ENCODE measurements at regions not wholly inside any gene's neighbourhood (a gene's known extent, or its start where the extent isn't known, plus 50 kb on each side); places are given as distances from the start of the nearest gene placed in this dataset.

- no peaks in the 10 kb centered on the region for H3K9me3 ChIP-seq (replicated peaks in 1 of 3)
- H3K4me1 ChIP-seq (replicated peaks in 1 of 2): no peaks in the 10 kb centered on the region
- no peak overlapping the region for H3K4me3 ChIP-seq
- TF ChIP-seq POLR2A (IDR thresholded peaks at IDR 0.05): no peak
- no peak for DNase-seq
- WGBS, 4 donors: 63 to 69% (median 65%) methylated on average over 2 of the region's 2 CpGs
- H3K36me3 ChIP-seq (replicated peaks in 1 of 2): no peaks in the 10 kb centered on the region
- intact Hi-C loops (cut with DNase I): no loop called here
- H3K27me3 ChIP-seq: no peaks in the 10 kb centered on the region
- no peak overlapping the region for H3K27ac ChIP-seq
Measured at GRCh38 chr4:20640989-20641388, 59.3 kb upstream of the PACRGL start.

GRCh38 chr4:20641976-20642375 is 58.3 kb upstream of the PACRGL start:
- no peak for DNase-seq
- 63 to 65% (median 64%) methylated on average over 3 of the region's 3 CpGs for WGBS, 4 donors
- Histone ChIP-seq H3K9me3 (replicated peaks in 1 of 3) (no peaks in the 10 kb centered on the region), H3K27me3 (no peaks in the 10 kb centered on the region), H3K4me3 (no peak overlapping the region), H3K27ac (no peak overlapping the region), H3K36me3 (replicated peaks in 1 of 2) (no peaks in the 10 kb centered on the region), H3K4me1 (replicated peaks in 1 of 2) (no peaks in the 10 kb centered on the region)
- TF ChIP-seq POLR2A (IDR thresholded peaks at IDR 0.05): no peak
- TF ChIP-seq, protein P1, sequence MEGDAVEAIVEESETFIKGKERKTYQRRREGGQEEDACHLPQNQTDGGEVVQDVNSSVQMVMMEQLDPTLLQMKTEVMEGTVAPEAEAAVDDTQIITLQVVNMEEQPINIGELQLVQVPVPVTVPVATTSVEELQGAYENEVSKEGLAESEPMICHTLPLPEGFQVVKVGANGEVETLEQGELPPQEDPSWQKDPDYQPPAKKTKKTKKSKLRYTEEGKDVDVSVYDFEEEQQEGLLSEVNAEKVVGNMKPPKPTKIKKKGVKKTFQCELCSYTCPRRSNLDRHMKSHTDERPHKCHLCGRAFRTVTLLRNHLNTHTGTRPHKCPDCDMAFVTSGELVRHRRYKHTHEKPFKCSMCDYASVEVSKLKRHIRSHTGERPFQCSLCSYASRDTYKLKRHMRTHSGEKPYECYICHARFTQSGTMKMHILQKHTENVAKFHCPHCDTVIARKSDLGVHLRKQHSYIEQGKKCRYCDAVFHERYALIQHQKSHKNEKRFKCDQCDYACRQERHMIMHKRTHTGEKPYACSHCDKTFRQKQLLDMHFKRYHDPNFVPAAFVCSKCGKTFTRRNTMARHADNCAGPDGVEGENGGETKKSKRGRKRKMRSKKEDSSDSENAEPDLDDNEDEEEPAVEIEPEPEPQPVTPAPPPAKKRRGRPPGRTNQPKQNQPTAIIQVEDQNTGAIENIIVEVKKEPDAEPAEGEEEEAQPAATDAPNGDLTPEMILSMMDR (IDR thresholded peaks at IDR 0.05): no peak
- intact Hi-C loops (cut with DNase I): no loop called here

DNA sequence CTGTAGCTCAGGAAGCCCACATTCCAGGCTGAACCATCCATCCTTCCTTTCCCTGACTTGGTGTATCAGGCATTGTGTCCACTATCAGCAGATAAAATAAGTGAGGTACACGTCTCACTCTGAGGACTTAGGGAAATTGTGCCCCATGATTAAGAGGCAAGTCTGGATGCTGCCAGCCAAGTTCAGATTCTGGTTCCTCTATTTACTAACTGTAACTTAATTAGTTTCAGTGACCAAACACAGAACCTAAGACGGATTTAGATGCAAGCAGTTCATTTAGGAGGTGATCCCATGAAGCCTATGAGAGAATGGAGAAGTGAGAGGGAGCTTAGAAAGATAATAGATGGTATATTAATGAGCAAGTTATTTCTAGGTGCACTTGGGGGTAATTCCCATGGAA is 56.6 kb upstream of the PACRGL start:
- DNase-seq: no peak
- Histone ChIP-seq H3K4me3 (no peak overlapping the region), H3K27ac (no peak overlapping the region), H3K36me3 (replicated peaks in 1 of 2) (no peaks in the 10 kb centered on the region), H3K27me3 (no peaks in the 10 kb centered on the region), H3K4me1 (replicated peaks in 1 of 2) (no peaks in the 10 kb centered on the region), H3K9me3 (replicated peaks in 1 of 3) (no peaks in the 10 kb centered on the region)
- no peak for TF ChIP-seq POLR2A (IDR thresholded peaks at IDR 0.05)
- TF ChIP-seq, protein P1 (IDR thresholded peaks at IDR 0.05): no peak
- 58 to 74% (median 63%) methylated on average over 2 of the region's 2 CpGs for WGBS, 4 donors
- intact Hi-C loops (cut with DNase I): no loop called here

DNA sequence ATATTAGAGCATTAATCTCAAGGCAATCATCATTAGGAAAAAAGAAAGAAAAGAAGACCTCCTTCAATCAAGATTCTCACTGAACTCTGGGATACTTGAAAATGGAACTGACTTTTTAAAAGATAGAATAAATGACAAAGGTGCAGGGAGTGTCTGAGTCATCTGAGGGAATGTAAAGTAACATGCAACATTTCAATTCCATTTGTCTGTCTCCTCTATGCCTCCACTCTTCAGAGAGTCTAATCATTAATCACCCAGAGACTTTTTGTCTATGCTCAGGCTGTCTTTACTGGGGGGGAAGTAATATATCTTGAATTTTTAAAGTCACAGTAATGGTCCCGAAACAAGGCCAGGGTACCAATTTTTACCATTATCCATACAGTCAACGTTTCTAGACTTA is 55.0 kb upstream of the PACRGL start:
- no peak overlapping the region for H3K4me3 ChIP-seq
- TF ChIP-seq, protein P1 (IDR thresholded peaks at IDR 0.05): no peak
- no peak for TF ChIP-seq POLR2A (IDR thresholded peaks at IDR 0.05)
- H3K36me3 ChIP-seq (replicated peaks in 1 of 2): no peaks in the 10 kb centered on the region
- no peak for DNase-seq
- WGBS, 4 donors: 70 to 78% (median 77%) methylated on average over 2 of the region's 2 CpGs
- no peaks in the 10 kb centered on the region for H3K9me3 ChIP-seq (replicated peaks in 1 of 3)
- no peak overlapping the region for H3K27ac ChIP-seq
- no peaks in the 10 kb centered on the region for H3K4me1 ChIP-seq (replicated peaks in 1 of 2)
- intact Hi-C loops (cut with DNase I): no loop called here
- H3K27me3 ChIP-seq: no peaks in the 10 kb centered on the region

DNA sequence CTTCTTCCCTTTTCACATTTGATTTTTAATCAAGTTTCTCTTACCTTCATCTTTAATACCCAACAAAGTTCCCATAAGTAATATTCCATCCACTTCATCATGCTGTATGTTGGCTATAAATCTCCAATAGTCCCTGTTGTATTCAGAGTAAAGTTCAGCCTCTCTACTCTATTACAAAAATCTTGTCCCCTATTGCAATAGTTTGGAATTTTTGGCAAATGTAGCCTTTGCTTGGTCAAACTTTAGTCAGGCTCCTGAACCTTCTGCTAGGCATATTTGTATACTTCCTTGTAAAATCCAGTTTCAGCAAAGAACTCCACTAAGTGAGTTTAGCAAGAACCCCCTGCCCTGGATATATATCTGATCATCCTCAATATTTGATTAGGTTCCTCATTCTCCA is 54.0 kb upstream of the PACRGL start:
- no peak for TF ChIP-seq POLR2A (IDR thresholded peaks at IDR 0.05)
- TF ChIP-seq, protein P1 (IDR thresholded peaks at IDR 0.05): no peak
- Histone ChIP-seq H3K36me3 (replicated peaks in 1 of 2) (no peaks in the 10 kb centered on the region), H3K4me1 (replicated peaks in 1 of 2) (no peaks in the 10 kb centered on the region), H3K4me3 (no peak overlapping the region), H3K27me3 (no peaks in the 10 kb centered on the region), H3K9me3 (replicated peaks in 1 of 3) (no peaks in the 10 kb centered on the region), H3K27ac (no peak overlapping the region)
- DNase-seq: no peak
- intact Hi-C loops (cut with DNase I): no loop called here

MicroRNAs encoded in the stretch of these regions (microRNA counts, 767-probe panel; counts per million panel counts)
- 5,751 to 6,871 counts per million in 2 donors for microRNA hsa-miR-218-5p

Small RNAs in the stretch of these regions (microRNA-seq; reads per million reads assigned to microRNA genes)
- gene MIR218-1: 166 to 183 (median 172) reads per million in 3 donors

Small RNAs in the stretch of these regions (small RNA-seq; reads per million reads assigned to genes)
- 14.7 to 15.3 reads per million in 2 donors for gene MIR218-1
